ENCODE measurements at regions not wholly inside any gene's neighbourhood (a gene's known extent, or its start where the extent isn't known, plus 50 kb on each side); places are given as distances from the start of the nearest gene placed in this dataset.

DNA sequence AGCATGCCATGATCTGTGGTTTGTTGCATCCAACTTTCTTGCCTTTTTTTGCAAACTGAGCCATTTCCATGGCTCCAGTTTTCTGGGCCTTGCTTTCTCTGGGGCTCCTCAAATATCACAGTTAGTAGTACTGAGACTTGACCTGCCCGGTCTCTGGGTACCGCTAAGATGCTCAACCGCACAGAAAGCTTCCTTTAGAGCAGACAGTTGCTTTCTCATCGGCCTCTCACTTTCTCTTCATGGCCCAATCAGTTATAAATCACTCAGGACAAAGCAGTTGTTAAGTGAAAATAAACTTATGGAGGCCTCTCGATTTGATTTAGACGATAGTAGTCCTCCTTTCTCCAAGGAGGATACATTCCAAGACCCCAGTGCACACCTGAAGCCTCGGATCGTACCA lies 141.2 kb upstream of the ASB18 start:
- Histone ChIP-seq H3K27ac (ENCODE audit: low read depth, low read length) (no peak overlapping the region), H3K9me2 (replicated peaks; ENCODE audit: insufficient read depth, low read length) (no peaks in the 10 kb centered on the region), H3K4me2 (ENCODE audit: low read depth, low read length, poor library complexity, severe bottlenecking) (no peak overlapping the region), H2AFZ (ENCODE audit: low read depth, low read length, severe bottlenecking) (no peak overlapping the region), H3K27me3 (ENCODE audit: low read length) (no peaks in the 10 kb centered on the region), H3K4me3 (ENCODE audit: insufficient read depth, low read length, poor library complexity, severe bottlenecking) (no peak overlapping the region), H3K36me3 (ENCODE audit: low read length) (no peaks in the 10 kb centered on the region), H3K79me2 (ENCODE audit: insufficient read depth, low read length) (no peaks in the 10 kb centered on the region), H3F3A (ENCODE audit: insufficient read depth) (no peaks in the 10 kb centered on the region), H4K20me1 (ENCODE audit: low read depth, low read length) (no peaks in the 10 kb centered on the region), H3K9me3 (ENCODE audit: insufficient read depth, low read length) (no peaks in the 10 kb centered on the region), H3K9ac (ENCODE audit: low read length) (no peak overlapping the region)
- TF ChIP-seq, protein P1, sequence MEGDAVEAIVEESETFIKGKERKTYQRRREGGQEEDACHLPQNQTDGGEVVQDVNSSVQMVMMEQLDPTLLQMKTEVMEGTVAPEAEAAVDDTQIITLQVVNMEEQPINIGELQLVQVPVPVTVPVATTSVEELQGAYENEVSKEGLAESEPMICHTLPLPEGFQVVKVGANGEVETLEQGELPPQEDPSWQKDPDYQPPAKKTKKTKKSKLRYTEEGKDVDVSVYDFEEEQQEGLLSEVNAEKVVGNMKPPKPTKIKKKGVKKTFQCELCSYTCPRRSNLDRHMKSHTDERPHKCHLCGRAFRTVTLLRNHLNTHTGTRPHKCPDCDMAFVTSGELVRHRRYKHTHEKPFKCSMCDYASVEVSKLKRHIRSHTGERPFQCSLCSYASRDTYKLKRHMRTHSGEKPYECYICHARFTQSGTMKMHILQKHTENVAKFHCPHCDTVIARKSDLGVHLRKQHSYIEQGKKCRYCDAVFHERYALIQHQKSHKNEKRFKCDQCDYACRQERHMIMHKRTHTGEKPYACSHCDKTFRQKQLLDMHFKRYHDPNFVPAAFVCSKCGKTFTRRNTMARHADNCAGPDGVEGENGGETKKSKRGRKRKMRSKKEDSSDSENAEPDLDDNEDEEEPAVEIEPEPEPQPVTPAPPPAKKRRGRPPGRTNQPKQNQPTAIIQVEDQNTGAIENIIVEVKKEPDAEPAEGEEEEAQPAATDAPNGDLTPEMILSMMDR (IDR thresholded peaks at IDR 0.05; ENCODE audit: insufficient read depth, low read length, poor library complexity, severe bottlenecking) = no peak
- no peak for TF ChIP-seq EZH2phosphoT487 (conservative IDR thresholded peaks at IDR 0.05; ENCODE audit: low read length)

DNA sequence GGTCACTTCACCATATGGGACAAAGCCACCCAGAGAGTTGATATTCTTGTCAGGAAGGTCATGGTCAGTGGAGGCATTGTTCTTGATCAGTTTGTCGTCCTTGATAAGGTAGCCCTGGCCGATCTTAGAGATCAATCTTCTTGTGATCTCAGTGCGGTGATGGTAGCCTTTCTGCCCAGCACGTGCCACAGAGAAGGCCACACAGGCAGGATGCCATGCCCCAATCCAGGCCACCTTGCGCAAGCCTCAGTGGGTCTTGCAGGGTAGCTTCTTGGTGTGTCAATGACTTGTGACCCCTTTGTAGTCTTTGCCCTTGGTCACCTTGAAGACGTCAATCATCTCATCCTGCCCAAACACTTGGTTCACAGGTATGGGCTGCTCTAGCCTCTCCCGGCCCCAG lies 143.9 kb upstream of the ASB18 start:
- no peaks in the 10 kb centered on the region for H4K20me1 ChIP-seq (ENCODE audit: low read depth, low read length)
- no peak overlapping the region for H2AFZ ChIP-seq (ENCODE audit: low read depth, low read length, severe bottlenecking)
- H3K4me3 ChIP-seq (ENCODE audit: insufficient read depth, low read length, poor library complexity, severe bottlenecking) = no peak overlapping the region
- H3K9ac ChIP-seq (ENCODE audit: low read length) = no peak overlapping the region
- H3F3A ChIP-seq (ENCODE audit: insufficient read depth) = no peaks in the 10 kb centered on the region
- TF ChIP-seq, protein P1 (IDR thresholded peaks at IDR 0.05; ENCODE audit: insufficient read depth, low read length, poor library complexity, severe bottlenecking) = no peak
- no peak for TF ChIP-seq EZH2phosphoT487 (conservative IDR thresholded peaks at IDR 0.05; ENCODE audit: low read length)
- no peaks in the 10 kb centered on the region for H3K9me3 ChIP-seq (ENCODE audit: insufficient read depth, low read length)
- H3K79me2 ChIP-seq (ENCODE audit: insufficient read depth, low read length) = no peaks in the 10 kb centered on the region
- no peaks in the 10 kb centered on the region for H3K27me3 ChIP-seq (ENCODE audit: low read length)
- H3K27ac ChIP-seq (ENCODE audit: low read depth, low read length) = no peak overlapping the region
- no peaks in the 10 kb centered on the region for H3K9me2 ChIP-seq (replicated peaks; ENCODE audit: insufficient read depth, low read length)
- no peaks in the 10 kb centered on the region for H3K36me3 ChIP-seq (ENCODE audit: low read length)
- no peak overlapping the region for H3K4me2 ChIP-seq (ENCODE audit: low read depth, low read length, poor library complexity, severe bottlenecking)

DNA sequence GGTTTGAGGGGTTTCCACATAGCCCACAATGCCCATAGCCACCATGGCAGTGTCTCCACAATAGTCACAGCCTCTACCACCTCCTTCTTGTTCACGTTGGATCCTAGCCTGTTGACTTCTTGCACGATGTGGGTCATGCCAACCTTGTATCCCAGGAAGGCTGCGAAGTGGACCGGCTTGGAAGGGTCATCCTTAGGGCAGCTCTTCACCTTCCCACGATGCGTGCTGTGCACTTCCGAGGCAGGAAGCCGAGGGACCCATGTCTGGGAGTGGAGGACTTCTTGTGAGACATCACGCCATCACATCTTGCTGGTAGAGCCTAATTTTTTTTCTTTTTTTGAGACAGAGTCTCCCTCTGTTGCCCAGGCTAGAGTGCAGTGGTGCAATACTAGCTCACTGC lies 144.6 kb upstream of the ASB18 start:
- no peaks in the 10 kb centered on the region for H4K20me1 ChIP-seq (ENCODE audit: low read depth, low read length)
- H3K27me3 ChIP-seq (ENCODE audit: low read length) = no peaks in the 10 kb centered on the region
- no peak overlapping the region for H3K4me3 ChIP-seq (ENCODE audit: insufficient read depth, low read length, poor library complexity, severe bottlenecking)
- TF ChIP-seq EZH2phosphoT487 (conservative IDR thresholded peaks at IDR 0.05; ENCODE audit: low read length) = no peak
- TF ChIP-seq, protein P1 (IDR thresholded peaks at IDR 0.05; ENCODE audit: insufficient read depth, low read length, poor library complexity, severe bottlenecking) = no peak
- H3K9me3 ChIP-seq (ENCODE audit: insufficient read depth, low read length) = no peaks in the 10 kb centered on the region
- H3K36me3 ChIP-seq (ENCODE audit: low read length) = no peaks in the 10 kb centered on the region
- no peaks in the 10 kb centered on the region for H3K9me2 ChIP-seq (replicated peaks; ENCODE audit: insufficient read depth, low read length)
- no peaks in the 10 kb centered on the region for H3F3A ChIP-seq (ENCODE audit: insufficient read depth)
- no peak overlapping the region for H2AFZ ChIP-seq (ENCODE audit: low read depth, low read length, severe bottlenecking)
- H3K9ac ChIP-seq (ENCODE audit: low read length) = no peak overlapping the region
- no peak overlapping the region for H3K27ac ChIP-seq (ENCODE audit: low read depth, low read length)
- no peak overlapping the region for H3K4me2 ChIP-seq (ENCODE audit: low read depth, low read length, poor library complexity, severe bottlenecking)
- H3K79me2 ChIP-seq (ENCODE audit: insufficient read depth, low read length) = no peaks in the 10 kb centered on the region
